K562 (cell line): ENCODE measurements at regions not wholly inside any gene's neighbourhood (a gene's known extent, or its start where the extent isn't known, plus 50 kb on each side); places are given as distances from the start of the nearest gene placed in this dataset.

Experiments used
- ATAC-seq: fragments of 200-7000 bp; cut with Tn5 transposase; 3 replicates; pipeline ENCODE4 v1.9.1; 2020; ENCODE audit warnings: moderate library complexity
- BruUV-seq: library from RNA; stranded (reverse); fragments of 400-500 nt; replicated peaks from 2 replicates; lab custom pipeline; 2021; lab: Mats Ljungman, UMichigan
- CTCF ChIA-PET: fragments of 300-600 bp; formaldehyde crosslinking; extraction: SDS; loops from one replicate; lab custom pipeline; 2021; ENCODE audit warnings: low intra/inter-chr PET ratio; lab: Yijun Ruan, JAX
- POLR2A ChIA-PET: fragments of 300-600, 350-650 bp; sonication (Branson Sonifier 250); formaldehyde crosslinking; extraction: SDS; loops from one replicate; lab custom pipeline; 2021; ENCODE audit warnings: antibody characterized with exemption, inconsistent platforms; lab: Yijun Ruan, JAX
- DNase-seq, 4 experiments: peaks; one replicate each; pipeline versions ENCODE4 v3.0.0 to v3.0.0-alpha.2; 2011 to 2018; ENCODE audit warnings: low spot score in 3 of 4, mixed read lengths in 3 of 4; ENCODE audit errors: extremely low read depth in 1 of 4
- FAIRE-seq: peaks from 2 replicates; lab custom pipeline; 2011; peaks lifted over from hg19 to GRCh38; lab: Jason Lieb, UNC
- H2AFZ ChIP-seq: 2 replicates; pipeline ENCODE4 v1.6.0; 2011; ENCODE audit warnings: low read depth, low read length, control low read depth, inconsistent platforms
- H3K27ac ChIP-seq: fragments of 200-600 bp; 3 replicates; pipeline ENCODE4 v1.8.0; 2011; ENCODE audit warnings: low read depth, mild to moderate bottlenecking, control low read depth, inconsistent platforms, low read length, moderate library complexity, mixed read lengths; ENCODE audit errors: extremely low read depth
- H3K27me3 ChIP-seq, 2 experiments: fragments of 300-600 bp in 1 of 2; 2 replicates in 1 of 2; 3 replicates in 1 of 2; pipeline versions ENCODE4 v1.6.0 to v1.8.0; 2011; ENCODE audit warnings: inconsistent platforms in 2 of 2, low read length in 2 of 2, mild to moderate bottlenecking in 1 of 2, mixed read lengths in 1 of 2, moderate library complexity in 1 of 2; ENCODE audit not compliant: control insufficient read depth in 2 of 2, insufficient read depth in 2 of 2
- H3K36me3 ChIP-seq: fragments of 300-600 bp; 3 replicates; pipeline ENCODE4 v1.8.0; 2011; ENCODE audit warnings: mild to moderate bottlenecking, low read length, inconsistent platforms; ENCODE audit not compliant: control insufficient read depth, insufficient read depth
- H3K4me1 ChIP-seq, 2 experiments: fragments of 200-600 bp in 1 of 2; replicated peaks in 1 of 2; 2 replicates in 1 of 2; 3 replicates in 1 of 2; pipeline versions ENCODE4 v1.5.1 to v1.8.0; 2011; ENCODE audit warnings: inconsistent platforms in 2 of 2, low read length in 2 of 2, mild to moderate bottlenecking in 1 of 2, mixed read lengths in 1 of 2, moderate library complexity in 1 of 2; ENCODE audit not compliant: control insufficient read depth in 2 of 2, insufficient read depth in 2 of 2
- H3K4me2 ChIP-seq: 2 replicates; pipeline ENCODE4 v1.6.1; 2011; ENCODE audit warnings: low read length, control low read depth, inconsistent platforms, mixed read lengths; ENCODE audit not compliant: insufficient read depth
- H3K4me3 ChIP-seq: fragments of 200-600 bp; sonication (generic), shearing (Covaris generic); 2 replicates; pipeline ENCODE4 v1.5.1; 2016; ENCODE audit warnings: control low read depth, inconsistent platforms
- H3K79me2 ChIP-seq: fragments of 200-600 bp; 3 replicates; pipeline ENCODE4 v1.8.0; 2011; ENCODE audit warnings: low read length, inconsistent platforms; ENCODE audit not compliant: control insufficient read depth, insufficient read depth
- H3K9ac ChIP-seq, 2 experiments: 2 replicates each; pipeline versions ENCODE4 v1.6.0 to v1.6.1; 2011; ENCODE audit warnings: low read depth in 2 of 2, low read length in 2 of 2, control low read depth in 1 of 2, inconsistent platforms in 1 of 2, mild to moderate bottlenecking in 1 of 2, mixed read lengths in 1 of 2; ENCODE audit not compliant: insufficient read depth in 1 of 2
- H3K9me1 ChIP-seq: one replicate; pipeline ENCODE4 v1.6.0; 2011; ENCODE audit warnings: inconsistent platforms, mild to moderate bottlenecking, low read length, moderate library complexity; ENCODE audit not compliant: control insufficient read depth, insufficient read depth
- H3K9me3 ChIP-seq: replicated peaks from 2 replicates; pipeline ENCODE4 v1.5.1; 2011; ENCODE audit warnings: low read depth, low read length, inconsistent platforms; ENCODE audit not compliant: control insufficient read depth, insufficient read depth
- H4K20me1 ChIP-seq: replicated peaks from 2 replicates; pipeline ENCODE4 v1.6.1; 2011; ENCODE audit warnings: low read length, inconsistent platforms, mixed read lengths; ENCODE audit not compliant: control insufficient read depth, insufficient read depth
- ILK ChIP-seq: fragments of 450-650 bp; IDR thresholded peaks from 2 replicates; pipeline ENCODE4 v1.6.1; 2016; ENCODE audit warnings: missing genetic modification characterization, low read depth, mild to moderate bottlenecking, missing compliant biosample characterization, moderate library complexity, borderline replicate concordance
- POLR2H ChIP-seq: IDR thresholded peaks from 2 replicates; pipeline ENCODE4 v1.6.1; 2016; ENCODE audit warnings: missing genetic modification characterization, low read depth, mild to moderate bottlenecking, control low read depth, missing compliant biosample characterization, moderate library complexity
- POLR3A ChIP-seq: IDR thresholded peaks from 2 replicates; pipeline ENCODE4 v1.6.1; 2011; ENCODE audit warnings: borderline replicate concordance, mild to moderate bottlenecking, moderate library complexity; ENCODE audit not compliant: insufficient read length, insufficient read depth; ENCODE audit errors: extremely low read depth
- ZBTB1 ChIP-seq: sonication (generic); formaldehyde crosslinking; IDR thresholded peaks from 2 replicates; pipeline ENCODE4 v1.8.1; 2023; ENCODE audit warnings: missing genetic modification reagents, low read depth, mild to moderate bottlenecking, borderline replicate concordance
- ZKSCAN8 ChIP-seq: fragments of 200-800 bp; sonication (Bioruptor generic); IDR thresholded peaks from 2 replicates; pipeline ENCODE4 v1.6.1; 2016; ENCODE audit warnings: missing genetic modification characterization, missing compliant biosample characterization
- WGBS: fragments of 100-300 bp; shearing (Covaris generic); methylation state at CpG from one replicate; pipeline ENCODE4 v1.1.6; 2016; ENCODE audit warnings: low coverage, mixed read lengths; ENCODE audit not compliant: insufficient coverage; ENCODE audit errors: missing lambda C conversion rate; 5-methylcytosine and 5-hydroxymethylcytosine counted together
- in situ Hi-C: fragments of 300-500 bp; cut with MboI; formaldehyde crosslinking; loops from 4 replicates; pipeline ENCODE4 v1.15.0; 2018; ENCODE audit warnings: inconsistent platforms, mixed read lengths
- intact Hi-C: fragments of 100-400 bp; cut with micrococcal nuclease; formaldehyde crosslinking; loops from 2 replicates; pipeline ENCODE4 v1.14.2; 2022
- TF ChIP-seq, protein P1 (sequence below), 2 experiments: IDR thresholded peaks; 2 replicates each; pipeline ENCODE4 v1.6.1; 2011; ENCODE audit warnings: borderline replicate concordance in 1 of 2, control low read depth in 1 of 2, low read depth in 1 of 2, low read length in 1 of 2, mild to moderate bottlenecking in 1 of 2, mixed read lengths in 1 of 2, moderate library complexity in 1 of 2; ENCODE audit not compliant: insufficient read depth in 1 of 2, insufficient read length in 1 of 2, poor library complexity in 1 of 2, severe bottlenecking in 1 of 2; ENCODE audit errors: extremely low read depth in 1 of 2
- TF ChIP-seq, protein P2 (sequence below): sonication (generic); formaldehyde crosslinking; IDR thresholded peaks from 2 replicates; pipeline ENCODE4 v1.9.0; 2022; ENCODE audit warnings: mild to moderate bottlenecking, missing genetic modification reagents

DNA sequence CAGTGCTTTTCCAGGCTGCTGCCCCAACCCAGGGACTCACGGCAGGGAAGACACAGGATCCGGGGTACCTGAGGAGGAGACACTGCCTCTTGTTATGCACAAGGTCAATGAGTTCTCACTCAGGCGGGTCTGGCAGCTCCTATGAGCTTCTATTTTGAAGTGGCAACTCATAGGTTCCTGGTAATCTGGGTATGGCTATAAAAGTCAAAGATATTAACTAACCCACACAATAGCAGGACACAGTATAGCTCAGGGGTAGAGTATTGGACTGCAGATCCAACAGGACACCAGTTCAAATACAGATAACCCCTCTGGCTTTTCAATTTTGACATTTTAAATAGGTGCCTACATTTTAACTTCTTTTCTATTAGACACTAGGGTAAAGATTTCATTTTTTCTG, 130.3 kb upstream of the ZNF746 start (continued):
- TF ChIP-seq, protein P1, sequence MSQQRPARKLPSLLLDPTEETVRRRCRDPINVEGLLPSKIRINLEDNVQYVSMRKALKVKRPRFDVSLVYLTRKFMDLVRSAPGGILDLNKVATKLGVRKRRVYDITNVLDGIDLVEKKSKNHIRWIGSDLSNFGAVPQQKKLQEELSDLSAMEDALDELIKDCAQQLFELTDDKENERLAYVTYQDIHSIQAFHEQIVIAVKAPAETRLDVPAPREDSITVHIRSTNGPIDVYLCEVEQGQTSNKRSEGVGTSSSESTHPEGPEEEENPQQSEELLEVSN (IDR thresholded peaks at IDR 0.05; ENCODE audit: borderline replicate concordance in 1 of 2, extremely low read depth in 1 of 2, insufficient read depth in 1 of 2, insufficient read length in 1 of 2, low read depth in 1 of 2, low read length in 1 of 2, poor library complexity in 1 of 2, severe bottlenecking in 1 of 2), result no peak
- no peak for TF ChIP-seq ZBTB1 (CRISPR knock-in tag)
- peak; percentile 85 for TF ChIP-seq POLR2H (tag)
- peak; percentile 73 for TF ChIP-seq POLR3A
- no peak for TF ChIP-seq ILK

DNA sequence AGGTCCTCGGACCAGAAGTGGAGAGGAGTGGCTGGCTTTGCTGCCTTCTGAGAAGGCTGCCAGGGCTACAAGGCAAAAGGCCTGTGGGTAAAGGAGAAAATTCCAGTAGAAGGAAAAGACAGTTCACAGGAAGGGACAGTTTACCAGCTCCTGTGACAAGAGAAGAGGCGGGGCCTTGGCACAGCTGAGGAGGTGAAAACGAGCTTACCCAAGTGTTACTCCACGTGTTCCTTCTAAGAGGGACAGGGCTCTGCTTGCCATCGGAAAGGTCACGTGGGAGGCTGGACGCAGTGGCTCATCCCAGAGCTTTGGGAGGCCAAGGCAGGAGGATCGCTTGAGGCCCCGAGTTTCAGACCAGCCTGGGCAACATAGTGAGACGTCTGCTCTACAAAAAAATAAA, 129.4 kb upstream of the ZNF746 start:
- WGBS, result 46% methylated on average over 10 of the region's 10 CpGs
- peaks cover 13 to 20% of the 10 kb centered on the region in 2 experiments for H3K27me3 ChIP-seq
- POLR2A ChIA-PET, result no interaction called here
- in situ Hi-C loops, result no loop called here
- BruUV-seq, result no TSS peak
- peaks cover 19 to 20% of the 10 kb centered on the region in 2 experiments for H3K4me1 ChIP-seq
- CTCF ChIA-PET, result no interaction called here
- intact Hi-C loops, result loop anchor here (10.0 kb wide), 1 partner anchor 202 kb away; no protein-coding TSS in a partner anchor
- peaks cover 10% of the 10 kb centered on the region for H3K9me1 ChIP-seq
- peaks cover 12% of the 10 kb centered on the region; the same call in 2 of the 3 replicates for H3K36me3 ChIP-seq
- no peak for DNase-seq
- H3K9me3 ChIP-seq, result no peaks in the 10 kb centered on the region
- H3K4me3 ChIP-seq, result no peak overlapping the region
- no peak overlapping the region for H3K9ac ChIP-seq
- TF ChIP-seq, protein P2, sequence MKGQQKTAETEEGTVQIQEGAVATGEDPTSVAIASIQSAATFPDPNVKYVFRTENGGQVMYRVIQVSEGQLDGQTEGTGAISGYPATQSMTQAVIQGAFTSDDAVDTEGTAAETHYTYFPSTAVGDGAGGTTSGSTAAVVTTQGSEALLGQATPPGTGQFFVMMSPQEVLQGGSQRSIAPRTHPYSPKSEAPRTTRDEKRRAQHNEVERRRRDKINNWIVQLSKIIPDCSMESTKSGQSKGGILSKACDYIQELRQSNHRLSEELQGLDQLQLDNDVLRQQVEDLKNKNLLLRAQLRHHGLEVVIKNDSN (CRISPR knock-in tag), result peak; percentile 47; the same call in 1 of the 2 replicates
- no peak for TF ChIP-seq ZKSCAN8
- H3K4me2 ChIP-seq, result no peak overlapping the region
- ATAC-seq, result no peak
- no peak for FAIRE-seq
- peak overlapping the region; percentile 95; the same call in 1 of the 2 replicates for H2AFZ ChIP-seq
- H3K27ac ChIP-seq, result no peak overlapping the region
- peaks cover 26% of the 10 kb centered on the region for H3K79me2 ChIP-seq
- H4K20me1 ChIP-seq, result peaks cover 17% of the 10 kb centered on the region
